ENCODE measurements at regions not wholly inside any gene's neighbourhood (a gene's known extent, or its start where the extent isn't known, plus 50 kb on each side); places are given as distances from the start of the nearest gene placed in this dataset.
"Not testable (repeated sequence)": the region's sequence is repeated elsewhere in the genome, so short reads cannot be mapped to it uniquely, and the experiment has no call there.

DNA sequence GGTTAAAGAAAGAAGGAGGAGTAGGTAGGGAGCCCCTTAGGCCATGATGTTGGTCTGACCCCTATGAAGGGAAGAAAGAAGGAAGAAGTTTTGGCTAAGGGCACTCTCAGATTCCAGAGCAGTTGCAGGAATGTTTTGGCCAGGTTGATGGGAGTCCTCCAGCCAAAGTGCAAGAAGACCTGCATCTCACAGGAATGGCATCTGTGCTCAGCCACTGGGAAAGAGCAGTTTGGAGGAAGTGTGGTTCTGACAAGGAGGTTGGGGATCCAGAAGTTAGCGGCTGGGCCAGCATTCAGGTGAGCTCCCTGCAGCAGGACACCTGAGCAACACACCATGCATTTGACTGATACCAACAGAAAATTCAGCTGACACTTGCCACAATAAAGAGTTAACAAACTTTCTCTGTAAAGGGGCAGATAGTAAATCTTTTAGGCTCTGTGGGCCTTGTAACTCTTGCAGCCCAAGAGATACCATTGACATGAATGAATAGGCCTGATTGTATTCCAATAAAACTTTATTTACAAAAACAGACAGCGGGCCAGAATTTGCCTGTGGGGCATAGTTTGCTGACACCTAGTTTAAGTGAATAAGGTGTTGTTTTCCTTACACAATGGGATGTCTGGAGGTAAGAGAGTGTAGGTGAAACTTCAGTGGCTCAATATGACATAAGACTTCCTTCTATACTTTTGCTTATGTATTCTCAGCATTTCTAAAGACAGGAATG, 71.0 kb downstream of the EDN1 start:
- no peaks in the 10 kb centered on the region for H3K36me3 ChIP-seq (ENCODE audit: control insufficient read depth in 5 of 5, insufficient read depth in 5 of 5, low read length in 5 of 5)
- no peak overlapping the region for H3K9ac ChIP-seq (ENCODE audit: low read length in 5 of 5)
- no peak overlapping the region for H3K27ac ChIP-seq (ENCODE audit: low read depth, low read length)
- H3K9me3 ChIP-seq (ENCODE audit: control insufficient read depth in 5 of 5, low read length in 5 of 5), result no peaks in the 10 kb centered on the region
- no peaks in the 10 kb centered on the region for H3K27me3 ChIP-seq (ENCODE audit: control insufficient read depth in 5 of 5, insufficient read depth in 4 of 5, low read length in 5 of 5)
- peaks cover 0 to 22% (median 15%) of the 10 kb centered on the region in 5 donors for H3K4me1 ChIP-seq (ENCODE audit: control insufficient read depth in 5 of 5, insufficient read depth in 5 of 5, low read length in 5 of 5)
- no peak overlapping the region for H3K4me3 ChIP-seq (ENCODE audit: low read depth in 1 of 5, low read length in 5 of 5)

- not testable (repeated sequence) for H3K36me3 ChIP-seq (ENCODE audit: control insufficient read depth in 5 of 5, insufficient read depth in 5 of 5, low read length in 5 of 5); H3K9me3 ChIP-seq (ENCODE audit: control insufficient read depth in 5 of 5, low read length in 5 of 5); H3K4me3 ChIP-seq (ENCODE audit: low read depth in 1 of 5, low read length in 5 of 5); H3K27ac ChIP-seq (ENCODE audit: low read depth, low read length); H3K27me3 ChIP-seq (ENCODE audit: control insufficient read depth in 5 of 5, insufficient read depth in 4 of 5, low read length in 5 of 5); H3K9ac ChIP-seq (ENCODE audit: low read length in 5 of 5)
- H3K4me1 ChIP-seq (ENCODE audit: control insufficient read depth in 5 of 5, insufficient read depth in 5 of 5, low read length in 5 of 5), result peaks cover 0 to 20% (median 15%) of the 10 kb centered on the region in 5 donors
Observed at GRCh38 chr6:12363277-12363650, 73.1 kb downstream of the EDN1 start.

DNA sequence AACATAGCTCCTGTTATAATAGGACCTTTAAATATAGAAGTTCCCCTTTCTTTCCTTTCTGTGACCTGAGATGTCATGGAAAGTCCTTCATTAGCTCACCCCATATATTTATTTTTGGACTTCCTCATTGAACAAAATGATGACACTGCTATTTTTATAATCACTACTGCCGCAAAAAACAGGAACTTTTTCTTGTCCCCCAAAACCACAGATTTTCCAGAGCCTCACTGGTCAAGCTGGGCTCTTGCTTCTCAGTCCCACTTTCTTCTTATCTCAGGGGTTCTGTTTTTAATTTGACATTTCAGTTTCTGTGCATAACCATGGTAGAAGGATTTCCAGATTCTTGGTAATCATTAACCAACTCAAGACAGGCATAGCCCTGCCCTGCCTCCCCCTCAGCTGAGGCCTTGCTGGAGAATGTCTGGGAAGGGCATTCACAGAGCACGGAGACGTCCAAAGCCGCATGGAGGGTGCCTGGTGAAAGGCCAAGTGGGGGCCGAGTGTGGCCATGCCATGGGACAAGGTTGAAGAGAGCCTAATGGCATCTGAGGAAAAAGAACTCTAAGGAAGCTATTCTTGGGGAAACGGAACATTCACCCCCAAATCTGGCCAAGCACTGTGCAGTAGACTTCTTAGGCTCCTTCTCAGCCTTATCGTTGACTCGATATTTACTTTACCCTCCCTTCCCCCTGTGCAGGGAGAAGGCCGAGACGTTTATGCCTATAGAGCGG, 73.7 kb downstream of the EDN1 start:
- Histone ChIP-seq H3K27me3 (ENCODE audit: control insufficient read depth in 5 of 5, insufficient read depth in 4 of 5, low read length in 5 of 5) (no peaks in the 10 kb centered on the region), H3K4me1 (ENCODE audit: control insufficient read depth in 5 of 5, insufficient read depth in 5 of 5, low read length in 5 of 5) (peaks cover 0 to 20% (median 15%) of the 10 kb centered on the region in 5 donors), H3K36me3 (ENCODE audit: control insufficient read depth in 5 of 5, insufficient read depth in 5 of 5, low read length in 5 of 5) (no peaks in the 10 kb centered on the region), H3K4me3 (ENCODE audit: low read depth in 1 of 5, low read length in 5 of 5) (no peak overlapping the region), H3K27ac (ENCODE audit: low read depth, low read length) (no peak overlapping the region), H3K9me3 (ENCODE audit: control insufficient read depth in 5 of 5, low read length in 5 of 5) (no peaks in the 10 kb centered on the region), H3K9ac (ENCODE audit: low read length in 5 of 5) (no peak overlapping the region)

- Histone ChIP-seq H3K36me3 (ENCODE audit: control insufficient read depth in 5 of 5, insufficient read depth in 5 of 5, low read length in 5 of 5) (no peaks in the 10 kb centered on the region), H3K9me3 (ENCODE audit: control insufficient read depth in 5 of 5, low read length in 5 of 5) (no peaks in the 10 kb centered on the region), H3K27ac (ENCODE audit: low read depth, low read length) (no peak overlapping the region), H3K9ac (ENCODE audit: low read length in 5 of 5) (no peak overlapping the region), H3K4me3 (ENCODE audit: low read depth in 1 of 5, low read length in 5 of 5) (no peak overlapping the region), H3K4me1 (ENCODE audit: control insufficient read depth in 5 of 5, insufficient read depth in 5 of 5, low read length in 5 of 5) (peaks cover 0 to 20% (median 15%) of the 10 kb centered on the region in 5 donors), H3K27me3 (ENCODE audit: control insufficient read depth in 5 of 5, insufficient read depth in 4 of 5, low read length in 5 of 5) (no peaks in the 10 kb centered on the region)
Observed at GRCh38 chr6:12364621-12365020, 74.5 kb downstream of the EDN1 start.

DNA sequence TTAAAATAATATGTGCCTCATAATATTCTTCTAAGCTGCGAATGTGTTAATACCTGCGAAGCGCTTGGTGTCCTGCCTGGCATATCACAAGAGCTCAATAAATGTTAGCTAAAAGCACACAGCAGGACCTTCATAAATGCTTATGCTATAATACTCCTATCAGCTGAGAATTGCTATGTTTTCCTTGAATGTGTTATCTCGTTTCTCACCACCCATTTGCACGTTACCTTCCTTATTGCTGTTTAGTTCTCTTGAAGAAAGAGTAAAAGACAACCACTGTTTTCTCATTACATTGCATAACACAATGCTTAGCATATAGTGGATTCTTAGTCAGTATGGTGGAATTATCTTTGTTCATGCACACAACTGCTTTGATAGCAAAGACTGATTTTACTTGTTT, 76.6 kb downstream of the EDN1 start:
- Histone ChIP-seq H3K9ac (ENCODE audit: low read length in 5 of 5) (no peak overlapping the region), H3K27ac (ENCODE audit: low read depth, low read length) (no peak overlapping the region), H3K4me1 (ENCODE audit: control insufficient read depth in 5 of 5, insufficient read depth in 5 of 5, low read length in 5 of 5) (peaks cover 0 to 20% (median 15%) of the 10 kb centered on the region in 5 donors)

GRCh38 chr6:12367412-12367811, 77.3 kb downstream of the EDN1 start:
- peaks cover 0 to 20% (median 14%) of the 10 kb centered on the region in 5 donors for H3K4me1 ChIP-seq (ENCODE audit: control insufficient read depth in 5 of 5, insufficient read depth in 5 of 5, low read length in 5 of 5)
- H3K9ac ChIP-seq (ENCODE audit: low read length in 5 of 5), result no peak overlapping the region
- no peaks in the 10 kb centered on the region for H3K27me3 ChIP-seq (ENCODE audit: control insufficient read depth in 5 of 5, insufficient read depth in 4 of 5, low read length in 5 of 5)
- no peak overlapping the region for H3K27ac ChIP-seq (ENCODE audit: low read depth, low read length)
- no peaks in the 10 kb centered on the region for H3K9me3 ChIP-seq (ENCODE audit: control insufficient read depth in 5 of 5, low read length in 5 of 5)
- no peak overlapping the region for H3K4me3 ChIP-seq (ENCODE audit: low read depth in 1 of 5, low read length in 5 of 5)
- no peaks in the 10 kb centered on the region for H3K36me3 ChIP-seq (ENCODE audit: control insufficient read depth in 5 of 5, insufficient read depth in 5 of 5, low read length in 5 of 5)

More for the DNA sequence above, 76.6 kb downstream of the EDN1 start:
- Histone ChIP-seq H3K4me3 (ENCODE audit: low read depth in 1 of 5, low read length in 5 of 5) (no peak overlapping the region), H3K27me3 (ENCODE audit: control insufficient read depth in 5 of 5, insufficient read depth in 4 of 5, low read length in 5 of 5) (no peaks in the 10 kb centered on the region), H3K9me3 (ENCODE audit: control insufficient read depth in 5 of 5, low read length in 5 of 5) (no peaks in the 10 kb centered on the region), H3K36me3 (ENCODE audit: control insufficient read depth in 5 of 5, insufficient read depth in 5 of 5, low read length in 5 of 5) (no peaks in the 10 kb centered on the region)

DNA sequence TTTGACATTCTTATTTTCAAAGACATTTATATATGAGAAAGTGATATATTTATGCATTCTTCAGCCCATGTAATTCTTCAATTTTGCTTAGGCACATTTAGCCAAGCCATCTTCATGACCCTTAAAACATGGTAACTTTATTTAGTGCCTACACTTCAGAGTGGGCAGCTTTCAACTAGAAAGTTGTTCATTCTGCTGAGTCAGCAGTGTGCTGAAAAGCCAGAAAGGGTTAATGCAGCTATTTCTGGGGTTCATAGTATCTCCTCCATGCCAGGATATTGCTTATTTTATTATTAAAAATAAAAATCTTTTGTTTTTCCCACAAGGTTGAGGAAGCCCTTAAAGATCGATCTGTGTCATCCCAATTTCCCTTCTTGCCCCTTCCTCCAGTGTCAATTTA, 79.2 kb downstream of the EDN1 start:
- Histone ChIP-seq H3K9ac (ENCODE audit: low read length in 5 of 5) (no peak overlapping the region), H3K4me1 (ENCODE audit: control insufficient read depth in 5 of 5, insufficient read depth in 5 of 5, low read length in 5 of 5) (peaks cover 0 to 7% (median 0%) of the 10 kb centered on the region in 5 donors), H3K4me3 (ENCODE audit: low read depth in 1 of 5, low read length in 5 of 5) (no peak overlapping the region), H3K27me3 (ENCODE audit: control insufficient read depth in 5 of 5, insufficient read depth in 4 of 5, low read length in 5 of 5) (no peaks in the 10 kb centered on the region), H3K36me3 (ENCODE audit: control insufficient read depth in 5 of 5, insufficient read depth in 5 of 5, low read length in 5 of 5) (no peaks in the 10 kb centered on the region), H3K27ac (ENCODE audit: low read depth, low read length) (no peak overlapping the region), H3K9me3 (ENCODE audit: control insufficient read depth in 5 of 5, low read length in 5 of 5) (no peaks in the 10 kb centered on the region)

- no peak overlapping the region for H3K4me3 ChIP-seq (ENCODE audit: low read depth in 1 of 5, low read length in 5 of 5)
- H3K9me3 ChIP-seq (ENCODE audit: control insufficient read depth in 5 of 5, low read length in 5 of 5), result no peaks in the 10 kb centered on the region
- H3K36me3 ChIP-seq (ENCODE audit: control insufficient read depth in 5 of 5, insufficient read depth in 5 of 5, low read length in 5 of 5), result no peaks in the 10 kb centered on the region
- no peaks in the 10 kb centered on the region for H3K27me3 ChIP-seq (ENCODE audit: control insufficient read depth in 5 of 5, insufficient read depth in 4 of 5, low read length in 5 of 5)
- no peak overlapping the region for H3K27ac ChIP-seq (ENCODE audit: low read depth, low read length)
- H3K9ac ChIP-seq (ENCODE audit: low read length in 5 of 5), result no peak overlapping the region
- H3K4me1 ChIP-seq (ENCODE audit: control insufficient read depth in 5 of 5, insufficient read depth in 5 of 5, low read length in 5 of 5), result peaks cover 0 to 7% (median 0%) of the 10 kb centered on the region in 5 donors
Observed at GRCh38 chr6:12369781-12370262, 79.7 kb downstream of the EDN1 start.

GRCh38 chr6:12371151-12371550, 81.0 kb downstream of the EDN1 start:
- H3K9me3 ChIP-seq (ENCODE audit: control insufficient read depth in 5 of 5, low read length in 5 of 5), result no peaks in the 10 kb centered on the region
- no peaks in the 10 kb centered on the region for H3K36me3 ChIP-seq (ENCODE audit: control insufficient read depth in 5 of 5, insufficient read depth in 5 of 5, low read length in 5 of 5)
- H3K27ac ChIP-seq (ENCODE audit: low read depth, low read length), result no peak overlapping the region
- no peak overlapping the region for H3K4me3 ChIP-seq (ENCODE audit: low read depth in 1 of 5, low read length in 5 of 5)
- H3K4me1 ChIP-seq (ENCODE audit: control insufficient read depth in 5 of 5, insufficient read depth in 5 of 5, low read length in 5 of 5), result no peaks in the 10 kb centered on the region
- no peaks in the 10 kb centered on the region for H3K27me3 ChIP-seq (ENCODE audit: control insufficient read depth in 5 of 5, insufficient read depth in 4 of 5, low read length in 5 of 5)
- H3K9ac ChIP-seq (ENCODE audit: low read length in 5 of 5), result no peak overlapping the region

GRCh38 chr6:12371641-12372146, 81.5 kb downstream of the EDN1 start:
- no peaks in the 10 kb centered on the region for H3K36me3 ChIP-seq (ENCODE audit: control insufficient read depth in 5 of 5, insufficient read depth in 5 of 5, low read length in 5 of 5)
- no peak overlapping the region for H3K9ac ChIP-seq (ENCODE audit: low read length in 5 of 5)

More at GRCh38 chr6:12371641-12372146, 81.5 kb downstream of the EDN1 start:
- Histone ChIP-seq H3K4me3 (ENCODE audit: low read depth in 1 of 5, low read length in 5 of 5) (no peak overlapping the region), H3K9me3 (ENCODE audit: control insufficient read depth in 5 of 5, low read length in 5 of 5) (no peaks in the 10 kb centered on the region), H3K27ac (ENCODE audit: low read depth, low read length) (no peak overlapping the region), H3K27me3 (ENCODE audit: control insufficient read depth in 5 of 5, insufficient read depth in 4 of 5, low read length in 5 of 5) (no peaks in the 10 kb centered on the region), H3K4me1 (ENCODE audit: control insufficient read depth in 5 of 5, insufficient read depth in 5 of 5, low read length in 5 of 5) (no peaks in the 10 kb centered on the region)
